Peyer's patch (tissue), 4 donors: ENCODE measurements at regions not wholly inside any gene's neighbourhood (a gene's known extent, or its start where the extent isn't known, plus 50 kb on each side); places are given as distances from the start of the nearest gene placed in this dataset.

Experiments used
- CTCF ChIP-seq, 6 experiments: fragments of 450-650 bp in 4 of 6; fragments of 200-600 bp in 2 of 6; sonication (generic) in 1 of 6; IDR thresholded peaks; one replicate each; pipeline ENCODE4 v1.5.1; 2017 to 2019; ENCODE audit warnings: antibody characterized with exemption in 6 of 6, mild to moderate bottlenecking in 3 of 6, moderate library complexity in 1 of 6
- POLR2A ChIP-seq, 2 donors: fragments of 450-650 bp; IDR thresholded peaks; one replicate each; pipeline ENCODE4 v1.5.1; 2017; ENCODE audit warnings: antibody characterized with exemption in 2 of 2, mild to moderate bottlenecking in 2 of 2, moderate library complexity in 2 of 2

- TF ChIP-seq CTCF (IDR thresholded peaks at IDR 0.05) (no peak), POLR2A (IDR thresholded peaks at IDR 0.05) (no peak)
Observed at GRCh38 chr19:28201462-28201943, 1011.4 kb downstream of the UQCRFS1 start.
